ENCODE measurements at regions not wholly inside any gene's neighbourhood (a gene's known extent, or its start where the extent isn't known, plus 50 kb on each side); places are given as distances from the start of the nearest gene placed in this dataset.

GRCh38 chr1:4931486-4931885 lies 277.1 kb downstream of the AJAP1 start:
- H2AFZ ChIP-seq (ENCODE audit: low read length): no peak overlapping the region
- TF ChIP-seq CTCF (conservative IDR thresholded peaks at IDR 0.05 in 1 of 2, IDR thresholded peaks at IDR 0.05 in 1 of 2; ENCODE audit: low read depth in 1 of 2, low read length in 2 of 2) (no peak), EZH2 (IDR thresholded peaks at IDR 0.05; ENCODE audit: low read length, missing control alignments) (no peak)
- H3K4me2 ChIP-seq (ENCODE audit: extremely low read depth, insufficient read depth, low read length): no peak overlapping the region
- no peaks in the 10 kb centered on the region for H3K9me3 ChIP-seq (ENCODE audit: control insufficient read depth, insufficient read depth, low read depth, low read length)
- H3K4me1 ChIP-seq (ENCODE audit: control insufficient read depth, extremely low read depth, insufficient read depth, low read length): no peaks in the 10 kb centered on the region
- no peaks in the 10 kb centered on the region for H3K36me3 ChIP-seq (ENCODE audit: control insufficient read depth, insufficient read depth, low read length)
- no peaks in the 10 kb centered on the region for H3K79me2 ChIP-seq (ENCODE audit: control insufficient read depth, insufficient read depth, low read length)
- H3K27me3 ChIP-seq (ENCODE audit: control insufficient read depth, insufficient read depth, low read length): no peaks in the 10 kb centered on the region
- no peak overlapping the region for H3K9ac ChIP-seq (ENCODE audit: insufficient read depth, low read length)
- DNase-seq (ENCODE audit: low read depth in 2 of 2): no peak
- no peaks in the 10 kb centered on the region for H4K20me1 ChIP-seq (ENCODE audit: control insufficient read depth, extremely low read depth, insufficient read depth, low read length)
- no peak overlapping the region for H3K4me3 ChIP-seq (replicated peaks in 1 of 4; ENCODE audit: control extremely low read depth in 1 of 4, insufficient read depth in 1 of 4, low read depth in 3 of 4, low read length in 4 of 4)
- H3K27ac ChIP-seq (ENCODE audit: insufficient read depth, low read length): no peak overlapping the region

GRCh38 chr1:4928186-4928585 lies 273.8 kb downstream of the AJAP1 start:
- Histone ChIP-seq H3K4me3 (replicated peaks in 1 of 4; ENCODE audit: control extremely low read depth in 1 of 4, insufficient read depth in 1 of 4, low read depth in 3 of 4, low read length in 4 of 4) (no peak overlapping the region), H3K9ac (ENCODE audit: insufficient read depth, low read length) (no peak overlapping the region), H3K27ac (ENCODE audit: insufficient read depth, low read length) (no peak overlapping the region), H3K27me3 (ENCODE audit: control insufficient read depth, insufficient read depth, low read length) (no peaks in the 10 kb centered on the region), H4K20me1 (ENCODE audit: control insufficient read depth, extremely low read depth, insufficient read depth, low read length) (no peaks in the 10 kb centered on the region), H2AFZ (ENCODE audit: low read length) (no peak overlapping the region), H3K4me2 (ENCODE audit: extremely low read depth, insufficient read depth, low read length) (no peak overlapping the region), H3K9me3 (ENCODE audit: control insufficient read depth, insufficient read depth, low read depth, low read length) (no peaks in the 10 kb centered on the region), H3K79me2 (ENCODE audit: control insufficient read depth, insufficient read depth, low read length) (no peaks in the 10 kb centered on the region), H3K36me3 (ENCODE audit: control insufficient read depth, insufficient read depth, low read length) (no peaks in the 10 kb centered on the region), H3K4me1 (ENCODE audit: control insufficient read depth, extremely low read depth, insufficient read depth, low read length) (no peaks in the 10 kb centered on the region)
- TF ChIP-seq EZH2 (IDR thresholded peaks at IDR 0.05; ENCODE audit: low read length, missing control alignments) (no peak), CTCF (conservative IDR thresholded peaks at IDR 0.05 in 1 of 2, IDR thresholded peaks at IDR 0.05 in 1 of 2; ENCODE audit: low read depth in 1 of 2, low read length in 2 of 2) (no peak)
- no peak for DNase-seq (ENCODE audit: low read depth in 2 of 2)

- Histone ChIP-seq H3K9ac (ENCODE audit: insufficient read depth, low read length) (no peak overlapping the region), H3K27ac (ENCODE audit: insufficient read depth, low read length) (no peak overlapping the region), H4K20me1 (ENCODE audit: control insufficient read depth, extremely low read depth, insufficient read depth, low read length) (no peaks in the 10 kb centered on the region), H3K79me2 (ENCODE audit: control insufficient read depth, insufficient read depth, low read length) (no peaks in the 10 kb centered on the region), H2AFZ (ENCODE audit: low read length) (no peak overlapping the region), H3K36me3 (ENCODE audit: control insufficient read depth, insufficient read depth, low read length) (no peaks in the 10 kb centered on the region), H3K4me3 (replicated peaks in 1 of 4; ENCODE audit: control extremely low read depth in 1 of 4, insufficient read depth in 1 of 4, low read depth in 3 of 4, low read length in 4 of 4) (no peak overlapping the region), H3K4me1 (ENCODE audit: control insufficient read depth, extremely low read depth, insufficient read depth, low read length) (no peaks in the 10 kb centered on the region), H3K9me3 (ENCODE audit: control insufficient read depth, insufficient read depth, low read depth, low read length) (no peaks in the 10 kb centered on the region), H3K27me3 (ENCODE audit: control insufficient read depth, insufficient read depth, low read length) (no peaks in the 10 kb centered on the region), H3K4me2 (ENCODE audit: extremely low read depth, insufficient read depth, low read length) (no peak overlapping the region)
- no peak for DNase-seq (ENCODE audit: low read depth in 2 of 2)
- TF ChIP-seq CTCF (conservative IDR thresholded peaks at IDR 0.05 in 1 of 2, IDR thresholded peaks at IDR 0.05 in 1 of 2; ENCODE audit: low read depth in 1 of 2, low read length in 2 of 2) (no peak), EZH2 (IDR thresholded peaks at IDR 0.05; ENCODE audit: low read length, missing control alignments) (no peak)
Observed at GRCh38 chr1:4924356-4924755, 269.9 kb downstream of the AJAP1 start.

Data from fibroblast of lung (primary cell).